Esophagus squamous epithelium (tissue), 5 donors: ENCODE measurements at regions not wholly inside any gene's neighbourhood (a gene's known extent, or its start where the extent isn't known, plus 50 kb on each side); places are given as distances from the start of the nearest gene placed in this dataset.

ENCODE experiments used
- DNase-seq: peaks from one replicate; lab custom pipeline; 2025; lab: John Stamatoyannopoulos, UW
- H3K27ac ChIP-seq, 4 donors: fragments of 200-600 bp; sonication (generic); one replicate each; pipeline ENCODE4 v1.5.1; 2016 to 2019; ENCODE audit warnings: mild to moderate bottlenecking in 1 of 4
- H3K27me3 ChIP-seq, 4 donors: fragments of 200-600 bp; sonication (generic); 1 replicate in 3 of 4; 2 replicates in 1 of 4; pipeline versions ENCODE4 v1.5.1 to v1.6.0; 2017 to 2021; ENCODE audit warnings: antibody characterized with exemption in 1 of 4
- H3K36me3 ChIP-seq, 3 donors: fragments of 200-600 bp; sonication (generic); one replicate each; pipeline ENCODE4 v1.5.1; 2016 to 2019
- H3K4me1 ChIP-seq, 3 donors: fragments of 200-600 bp; sonication (generic); one replicate each; pipeline ENCODE4 v1.5.1; 2017 to 2019
- H3K4me3 ChIP-seq, 4 donors: fragments of 200-600 bp; sonication (generic); 1 replicate in 3 of 4; 2 replicates in 1 of 4; pipeline ENCODE4 v1.5.1; 2016 to 2019; ENCODE audit warnings: mild to moderate bottlenecking in 2 of 4, moderate library complexity in 1 of 4
- H3K9me3 ChIP-seq, 3 donors: fragments of 200-600 bp; sonication (generic); one replicate each; pipeline ENCODE4 v1.5.1; 2016 to 2019
- CTCF ChIP-seq, 6 experiments: fragments of 450-650 bp in 4 of 6; fragments of 200-600 bp in 2 of 6; sonication (generic) in 2 of 6; IDR thresholded peaks; one replicate each; pipeline ENCODE4 v1.5.1; 2016 to 2019; ENCODE audit warnings: antibody characterized with exemption in 6 of 6, mild to moderate bottlenecking in 4 of 6, moderate library complexity in 4 of 6
- POLR2A ChIP-seq, 4 donors: fragments of 450-650 bp; IDR thresholded peaks; one replicate each; pipeline ENCODE4 v1.6.1; 2017; ENCODE audit warnings: antibody characterized with exemption in 4 of 4, mild to moderate bottlenecking in 4 of 4, moderate library complexity in 3 of 4
- WGBS, 2 donors: methylation state at CpG; one replicate each; pipeline ENCODE4 v1.1.5; 2018; 5-methylcytosine and 5-hydroxymethylcytosine counted together
- intact Hi-C: fragments of 100-400 bp; cut with DNase I; formaldehyde crosslinking; loops from one replicate; pipeline ENCODE4 v1.15.0; 2022
- donor health status: DM: yes; HTN: yes; CAD: no.

GRCh38 chr2:64331114-64331645 lies 122.8 kb upstream of the LGALSL start:
- no peak for DNase-seq

GRCh38 chr2:64331849-64332699 lies 121.9 kb upstream of the LGALSL start:
- Histone ChIP-seq H3K27me3 (no peaks in the 10 kb centered on the region), H3K4me1 (peaks cover 15 to 52% (median 26%) of the 10 kb centered on the region in 3 donors), H3K27ac (peak overlapping the region in 2 of 4 donors; percentile 70 to 79), H3K9me3 (no peaks in the 10 kb centered on the region), H3K4me3 (no peak overlapping the region), H3K36me3 (no peaks in the 10 kb centered on the region)
- DNase-seq = no peak
- TF ChIP-seq CTCF (IDR thresholded peaks at IDR 0.05) (no peak), POLR2A (IDR thresholded peaks at IDR 0.05) (no peak)
- WGBS, 2 donors = 69 to 82% methylated on average over 6 to 8 of the region's 8 CpGs
- intact Hi-C loops = loop anchor here (5.0 kb wide), 1 partner anchor 155 kb away; no protein-coding TSS in a partner anchor

More at GRCh38 chr2:64331114-64331645, 122.8 kb upstream of the LGALSL start:
- TF ChIP-seq POLR2A (IDR thresholded peaks at IDR 0.05) (no peak), CTCF (IDR thresholded peaks at IDR 0.05) (no peak)
- WGBS, 2 donors = 38 to 67% methylated on average over 3 to 6 of the region's 6 CpGs
- Histone ChIP-seq H3K4me3 (peak overlapping the region in 2 of 4 donors; percentile 24 to 50), H3K9me3 (no peaks in the 10 kb centered on the region), H3K4me1 (peaks cover 15 to 59% (median 26%) of the 10 kb centered on the region in 3 donors), H3K27me3 (no peaks in the 10 kb centered on the region), H3K27ac (peak overlapping the region; percentile 41 to 80 (median 74)), H3K36me3 (no peaks in the 10 kb centered on the region)
- intact Hi-C loops = loop anchor here (5.0 kb wide), 1 partner anchor 156 kb away; no protein-coding TSS in a partner anchor

- no peak for DNase-seq
- WGBS, 2 donors = 79 to 94% methylated on average over 1 of the region's 1 CpG
- Histone ChIP-seq H3K4me1 (peaks cover 0 to 11% (median under 1%) of the 10 kb centered on the region in 3 donors), H3K36me3 (no peaks in the 10 kb centered on the region), H3K27ac (no peak overlapping the region), H3K4me3 (no peak overlapping the region), H3K9me3 (no peaks in the 10 kb centered on the region), H3K27me3 (no peaks in the 10 kb centered on the region)
- intact Hi-C loops = no loop called here
- TF ChIP-seq CTCF (IDR thresholded peaks at IDR 0.05) = no peak
- no peak for TF ChIP-seq POLR2A (IDR thresholded peaks at IDR 0.05)
Measured at GRCh38 chr2:64336171-64336570, 117.8 kb upstream of the LGALSL start.

- Histone ChIP-seq H3K36me3 (no peaks in the 10 kb centered on the region), H3K27ac (no peak overlapping the region), H3K4me1 (no peaks in the 10 kb centered on the region), H3K27me3 (no peaks in the 10 kb centered on the region), H3K9me3 (no peaks in the 10 kb centered on the region), H3K4me3 (no peak overlapping the region)
- 73 to 79% methylated on average over 2 of the region's 3 CpGs for WGBS, 2 donors
- TF ChIP-seq POLR2A (IDR thresholded peaks at IDR 0.05) (no peak), CTCF (IDR thresholded peaks at IDR 0.05) (no peak)
- intact Hi-C loops = no loop called here
- no peak for DNase-seq
Measured at GRCh38 chr2:64337314-64337713, 116.6 kb upstream of the LGALSL start.

- no peaks in the 10 kb centered on the region for H3K9me3 ChIP-seq
- H3K27me3 ChIP-seq = no peaks in the 10 kb centered on the region
- no peak for TF ChIP-seq POLR2A (IDR thresholded peaks at IDR 0.05)
- no peak for TF ChIP-seq CTCF (IDR thresholded peaks at IDR 0.05)
- intact Hi-C loops = no loop called here
- no peak for DNase-seq
- no peak overlapping the region for H3K4me3 ChIP-seq
- 73 to 90% methylated on average over 4 of the region's 4 CpGs for WGBS, 2 donors
- no peak overlapping the region for H3K27ac ChIP-seq
- H3K36me3 ChIP-seq = no peaks in the 10 kb centered on the region
- H3K4me1 ChIP-seq = no peaks in the 10 kb centered on the region
Measured at GRCh38 chr2:64338108-64338507, 115.9 kb upstream of the LGALSL start.
